ENCODE measurements at regions not wholly inside any gene's neighbourhood (a gene's known extent, or its start where the extent isn't known, plus 50 kb on each side); places are given as distances from the start of the nearest gene placed in this dataset.

GRCh38 chr4:106628586-106629267 is 260.1 kb upstream of the GIMD1 start:
- no peak overlapping the region for H3K27ac ChIP-seq (ENCODE audit: low read depth)
- Mint-ChIP-seq H3K9me3 (no peaks in the 10 kb centered on the region), H3K27ac (no peak overlapping the region), H3K4me3 (no peak overlapping the region), H3K36me3 (ENCODE audit: low read depth) (no peaks in the 10 kb centered on the region), H3K4me1 (no peaks in the 10 kb centered on the region), H3K27me3 (ENCODE audit: insufficient read depth, low read depth, poor library complexity) (no peaks in the 10 kb centered on the region)
- no peaks in the 10 kb centered on the region for H3K4me1 ChIP-seq (ENCODE audit: insufficient read depth)
- H3F3A ChIP-seq (replicated peaks; ENCODE audit: low read depth) = no peaks in the 10 kb centered on the region
- no peak overlapping the region for H2AFZ ChIP-seq
- no peak for DNase-seq (ENCODE audit: low spot score)
- H3K36me3 ChIP-seq (ENCODE audit: insufficient read depth) = no peaks in the 10 kb centered on the region
- TF ChIP-seq ETS1 (IDR thresholded peaks at IDR 0.05) = no peak
- TF ChIP-seq STAT1 (IDR thresholded peaks at IDR 0.05; ENCODE audit: unreplicated experiment) = no peak
- H3K79me2 ChIP-seq (replicated peaks; ENCODE audit: insufficient read depth) = no peaks in the 10 kb centered on the region
- ATAC-seq = no peak
- no peaks in the 10 kb centered on the region for H4K20me1 ChIP-seq (replicated peaks; ENCODE audit: insufficient read depth)
- no peaks in the 10 kb centered on the region for H3K9me2 ChIP-seq (ENCODE audit: insufficient read depth)
- H3K4me2 ChIP-seq = no peak overlapping the region
- no peaks in the 10 kb centered on the region for H3K27me3 ChIP-seq (ENCODE audit: insufficient read depth)
- no peak overlapping the region for H3K4me3 ChIP-seq

- no peaks in the 10 kb centered on the region for H3K9me2 ChIP-seq (ENCODE audit: insufficient read depth)
- H3K36me3 ChIP-seq (ENCODE audit: insufficient read depth) = no peaks in the 10 kb centered on the region
- no peaks in the 10 kb centered on the region for H3K36me3 Mint-ChIP-seq (ENCODE audit: low read depth)
- H3K4me3 ChIP-seq = no peak overlapping the region
- H3K9me3 Mint-ChIP-seq = no peaks in the 10 kb centered on the region
- DNase-seq (ENCODE audit: low spot score) (no peak), ATAC-seq (no peak)
- H3K4me3 Mint-ChIP-seq = no peak overlapping the region
- no peaks in the 10 kb centered on the region for H3K4me1 ChIP-seq (ENCODE audit: insufficient read depth)
- no peak overlapping the region for H3K27ac ChIP-seq (ENCODE audit: low read depth)
- H3K4me1 Mint-ChIP-seq = no peaks in the 10 kb centered on the region
- H3F3A ChIP-seq (replicated peaks; ENCODE audit: low read depth) = no peaks in the 10 kb centered on the region
- H2AFZ ChIP-seq = no peak overlapping the region
- no peak overlapping the region for H3K27ac Mint-ChIP-seq
- H3K4me2 ChIP-seq = no peak overlapping the region
- no peaks in the 10 kb centered on the region for H4K20me1 ChIP-seq (replicated peaks; ENCODE audit: insufficient read depth)
- H3K79me2 ChIP-seq (replicated peaks; ENCODE audit: insufficient read depth) = no peaks in the 10 kb centered on the region
- H3K27me3 ChIP-seq (ENCODE audit: insufficient read depth) = no peaks in the 10 kb centered on the region
- H3K27me3 Mint-ChIP-seq (ENCODE audit: insufficient read depth, low read depth, poor library complexity) = no peaks in the 10 kb centered on the region
- TF ChIP-seq POLR2AphosphoS5 (IDR thresholded peaks at IDR 0.05; ENCODE audit: low read depth) (no peak), NANOG (IDR thresholded peaks at IDR 0.05; ENCODE audit: borderline replicate concordance) (no peak), JUNB (IDR thresholded peaks at IDR 0.05; ENCODE audit: unreplicated experiment) (no peak), CREB1 (CRISPR knock-in tag; IDR thresholded peaks at IDR 0.05; ENCODE audit: low read depth) (no peak), STAT1 (IDR thresholded peaks at IDR 0.05; ENCODE audit: unreplicated experiment) (no peak), ETS1 (IDR thresholded peaks at IDR 0.05) (no peak), ZNF114 (CRISPR knock-in tag; IDR thresholded peaks at IDR 0.05) (no peak), ZNF331 (CRISPR knock-in tag; IDR thresholded peaks at IDR 0.05; ENCODE audit: low read depth) (no peak), ZNF462 (CRISPR knock-in tag; IDR thresholded peaks at IDR 0.05) (no peak), EZH2 (IDR thresholded peaks at IDR 0.05; ENCODE audit: low read depth, unreplicated experiment) (no peak), EZH2phosphoT487 (IDR thresholded peaks at IDR 0.05; ENCODE audit: unreplicated experiment) (no peak), CTCF (conservative IDR thresholded peaks at IDR 0.05; ENCODE audit: low read depth in 2 of 2) (no peak)
Observed at GRCh38 chr4:106627051-106627450, 258.5 kb upstream of the GIMD1 start.

All from GM23338 (cell line).